SK-MEL-5 (cell line): ENCODE measurements at regions not wholly inside any gene's neighbourhood (a gene's known extent, or its start where the extent isn't known, plus 50 kb on each side); places are given as distances from the start of the nearest gene placed in this dataset.
"Not testable (repeated sequence)": the region's sequence is repeated elsewhere in the genome, so short reads cannot be mapped to it uniquely, and the experiment has no call there.

Experiments used
- DNase-seq: peaks from one replicate; pipeline ENCODE4 v3.0.0-alpha.2; 2016; ENCODE audit warnings: low read depth, low spot score
- in situ Hi-C: cut with HindIII; loops from 2 replicates; pipeline ENCODE4 v1.10.0; 2016; ENCODE audit warnings: low sequenced_read_pairs, high pct_unique_total_duplicates, low pct_unique_long_range_greater_than_20kb

- no peak for DNase-seq
- in situ Hi-C loops: no loop called here
Observed at GRCh38 chr1:98292994-98293393, 368.5 kb upstream of the SNX7 start.

GRCh38 chr1:98289311-98289710 is 368.5 kb upstream of the DPYD start:
- in situ Hi-C loops: no loop called here
- no peak for DNase-seq

GRCh38 chr1:98288494-98288893 is 367.7 kb upstream of the DPYD start:
- DNase-seq: no peak
- in situ Hi-C loops: no loop called here

GRCh38 chr1:98287626-98288025 is 366.8 kb upstream of the DPYD start:
- DNase-seq: no peak
- in situ Hi-C loops: no loop called here

- no peak for DNase-seq
- in situ Hi-C loops: no loop called here
Observed at GRCh38 chr1:98286656-98287055, 365.8 kb upstream of the DPYD start.

GRCh38 chr1:98285286-98285685 is 364.5 kb upstream of the DPYD start:
- DNase-seq, in situ Hi-C loops: not testable (repeated sequence)

- in situ Hi-C loops: no loop called here
- no peak for DNase-seq
Observed at GRCh38 chr1:98280049-98280448, 359.2 kb upstream of the DPYD start.

GRCh38 chr1:98278055-98278454 is 357.2 kb upstream of the DPYD start:
- in situ Hi-C loops: no loop called here
- no peak for DNase-seq

GRCh38 chr1:98277118-98277517 is 356.3 kb upstream of the DPYD start:
- in situ Hi-C loops: no loop called here
- no peak for DNase-seq

GRCh38 chr1:98276514-98276913 is 355.7 kb upstream of the DPYD start:
- in situ Hi-C loops: no loop called here

GRCh38 chr1:98268316-98268715 is 347.5 kb upstream of the DPYD start:
- in situ Hi-C loops: no loop called here

More at GRCh38 chr1:98276514-98276913, 355.7 kb upstream of the DPYD start:
- no peak for DNase-seq

GRCh38 chr1:98267423-98267822 is 346.6 kb upstream of the DPYD start:
- in situ Hi-C loops: no loop called here
- DNase-seq: no peak

More at GRCh38 chr1:98268316-98268715, 347.5 kb upstream of the DPYD start:
- DNase-seq: no peak

- in situ Hi-C loops: no loop called here
- no peak for DNase-seq
Observed at GRCh38 chr1:98264727-98265126, 343.9 kb upstream of the DPYD start.

GRCh38 chr1:98260839-98261238 is 340.0 kb upstream of the DPYD start:
- in situ Hi-C loops: no loop called here
- peak; percentile 16 for DNase-seq

- DNase-seq: no peak
- in situ Hi-C loops: no loop called here
Observed at GRCh38 chr1:98260412-98260811, 339.6 kb upstream of the DPYD start.

- in situ Hi-C loops: no loop called here
- no peak for DNase-seq
Observed at GRCh38 chr1:98256700-98257099, 335.9 kb upstream of the DPYD start.

- no peak for DNase-seq
- in situ Hi-C loops: no loop called here
Observed at GRCh38 chr1:98253145-98253544, 332.3 kb upstream of the DPYD start.

- peak; percentile 10 for DNase-seq
Observed at GRCh38 chr1:98251497-98251896, 330.7 kb upstream of the DPYD start.

GRCh38 chr1:98232678-98233077 is 311.8 kb upstream of the DPYD start:
- in situ Hi-C loops: no loop called here
- DNase-seq: no peak

More at GRCh38 chr1:98251497-98251896, 330.7 kb upstream of the DPYD start:
- in situ Hi-C loops: no loop called here

GRCh38 chr1:98222706-98223105 is 301.9 kb upstream of the DPYD start:
- DNase-seq: no peak

More at GRCh38 chr1:98222706-98223105, 301.9 kb upstream of the DPYD start:
- in situ Hi-C loops: no loop called here
